ENCODE measurements at regions not wholly inside any gene's neighbourhood (a gene's known extent, or its start where the extent isn't known, plus 50 kb on each side); places are given as distances from the start of the nearest gene placed in this dataset.
"Not testable (repeated sequence)": the region's sequence is repeated elsewhere in the genome, so short reads cannot be mapped to it uniquely, and the experiment has no call there.

DNA sequence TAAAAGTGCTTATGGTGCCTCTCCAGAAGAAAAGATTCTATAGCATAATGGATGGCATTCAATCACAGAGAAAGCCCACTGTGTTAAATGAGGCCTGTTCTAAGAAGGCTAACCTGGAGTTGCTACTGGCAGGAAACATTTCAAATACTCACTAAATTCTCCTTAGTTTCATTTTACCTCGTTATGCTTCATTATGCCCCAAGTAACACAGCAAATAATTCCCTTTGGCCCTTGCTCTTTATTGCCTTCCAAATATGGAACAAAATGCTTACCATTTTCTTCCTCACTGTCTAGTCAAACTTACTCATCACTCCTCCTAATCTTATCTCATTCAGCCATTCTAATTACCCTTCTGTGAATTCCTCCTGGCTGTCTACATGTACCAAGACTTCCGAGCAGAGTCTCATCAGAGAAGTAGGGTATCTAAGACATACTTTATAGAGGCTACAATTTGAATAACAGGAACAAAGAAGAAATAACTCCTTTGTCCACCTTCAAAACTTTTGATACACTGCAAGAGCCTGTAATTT, 292.1 kb upstream of the CLEC14A start:
- Histone ChIP-seq H3K4me3 (no peak overlapping the region), H3K9me3 (no peaks in the 10 kb centered on the region), H3K27ac (no peak overlapping the region), H3K27me3 (ENCODE audit: low read depth) (no peaks in the 10 kb centered on the region), H3K4me1 (no peaks in the 10 kb centered on the region), H3K36me3 (no peaks in the 10 kb centered on the region)
- ATAC-seq: no peak
- intact Hi-C loops (cut with DNase I): no loop called here
- TF ChIP-seq, protein P1, sequence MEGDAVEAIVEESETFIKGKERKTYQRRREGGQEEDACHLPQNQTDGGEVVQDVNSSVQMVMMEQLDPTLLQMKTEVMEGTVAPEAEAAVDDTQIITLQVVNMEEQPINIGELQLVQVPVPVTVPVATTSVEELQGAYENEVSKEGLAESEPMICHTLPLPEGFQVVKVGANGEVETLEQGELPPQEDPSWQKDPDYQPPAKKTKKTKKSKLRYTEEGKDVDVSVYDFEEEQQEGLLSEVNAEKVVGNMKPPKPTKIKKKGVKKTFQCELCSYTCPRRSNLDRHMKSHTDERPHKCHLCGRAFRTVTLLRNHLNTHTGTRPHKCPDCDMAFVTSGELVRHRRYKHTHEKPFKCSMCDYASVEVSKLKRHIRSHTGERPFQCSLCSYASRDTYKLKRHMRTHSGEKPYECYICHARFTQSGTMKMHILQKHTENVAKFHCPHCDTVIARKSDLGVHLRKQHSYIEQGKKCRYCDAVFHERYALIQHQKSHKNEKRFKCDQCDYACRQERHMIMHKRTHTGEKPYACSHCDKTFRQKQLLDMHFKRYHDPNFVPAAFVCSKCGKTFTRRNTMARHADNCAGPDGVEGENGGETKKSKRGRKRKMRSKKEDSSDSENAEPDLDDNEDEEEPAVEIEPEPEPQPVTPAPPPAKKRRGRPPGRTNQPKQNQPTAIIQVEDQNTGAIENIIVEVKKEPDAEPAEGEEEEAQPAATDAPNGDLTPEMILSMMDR (IDR thresholded peaks at IDR 0.05): no peak
- DNase-seq: no peak

DNA sequence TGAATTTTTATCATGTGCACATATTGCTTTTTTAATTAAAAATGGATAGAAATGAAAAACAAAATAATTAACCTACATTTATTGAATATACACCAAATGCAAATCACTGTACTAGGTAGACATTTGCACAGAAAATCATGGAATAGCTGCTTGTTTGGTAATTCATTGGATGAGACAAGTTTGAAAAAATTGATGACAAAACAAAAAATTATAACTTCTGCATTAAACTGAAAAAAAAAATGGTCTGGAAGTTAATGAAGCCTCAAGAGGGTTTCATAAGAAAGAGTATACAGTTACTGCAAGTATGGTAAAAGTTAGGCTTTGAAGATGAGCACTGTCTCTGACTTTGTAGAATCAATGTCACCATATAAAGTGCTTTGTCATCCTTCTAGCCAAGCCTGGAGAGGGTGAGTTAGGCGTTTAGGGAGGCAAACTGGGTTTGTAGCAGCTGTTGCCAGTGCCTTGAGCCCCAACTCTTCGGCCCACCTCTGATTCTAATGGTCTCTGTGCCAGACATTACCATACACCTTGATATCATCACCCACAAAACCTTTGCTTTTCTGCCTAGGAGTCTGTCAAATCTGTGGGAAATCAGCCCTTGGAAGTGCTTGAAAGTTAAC, 291.1 kb upstream of the CLEC14A start:
- intact Hi-C loops (cut with DNase I): no loop called here
- DNase-seq: no peak
- TF ChIP-seq, protein P1 (IDR thresholded peaks at IDR 0.05): no peak
- Histone ChIP-seq H3K4me1 (no peaks in the 10 kb centered on the region), H3K27ac (no peak overlapping the region), H3K27me3 (ENCODE audit: low read depth) (no peaks in the 10 kb centered on the region), H3K4me3 (no peak overlapping the region), H3K36me3 (no peaks in the 10 kb centered on the region), H3K9me3 (no peaks in the 10 kb centered on the region)
- ATAC-seq: no peak

DNA sequence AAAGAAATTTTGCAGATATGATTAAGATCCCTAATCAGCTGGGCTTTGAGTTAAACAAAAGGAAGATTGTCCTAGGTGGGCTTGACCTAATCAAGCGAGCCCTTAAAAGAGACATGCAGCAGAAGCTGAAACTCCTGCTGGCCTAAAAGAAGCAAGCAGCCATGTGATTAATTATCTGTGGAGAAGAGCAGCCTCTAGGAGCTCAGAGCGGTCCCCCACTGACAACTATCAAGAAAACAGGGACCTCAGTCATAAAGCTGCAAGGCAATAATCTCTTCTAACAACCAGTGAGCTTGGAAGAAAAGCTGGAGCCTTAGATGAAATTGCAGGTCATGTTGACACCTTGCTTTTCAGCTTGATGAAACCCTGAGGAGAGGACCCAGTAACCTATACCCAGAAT, 288.9 kb upstream of the CLEC14A start:
- Histone ChIP-seq H3K9me3 (no peaks in the 10 kb centered on the region), H3K4me1 (no peaks in the 10 kb centered on the region), H3K4me3 (no peak overlapping the region), H3K27me3 (ENCODE audit: low read depth) (no peaks in the 10 kb centered on the region), H3K27ac (no peak overlapping the region), H3K36me3 (no peaks in the 10 kb centered on the region)
- intact Hi-C loops (cut with DNase I): no loop called here
- TF ChIP-seq, protein P1 (IDR thresholded peaks at IDR 0.05): no peak
- ATAC-seq: no peak
- DNase-seq: no peak

DNA sequence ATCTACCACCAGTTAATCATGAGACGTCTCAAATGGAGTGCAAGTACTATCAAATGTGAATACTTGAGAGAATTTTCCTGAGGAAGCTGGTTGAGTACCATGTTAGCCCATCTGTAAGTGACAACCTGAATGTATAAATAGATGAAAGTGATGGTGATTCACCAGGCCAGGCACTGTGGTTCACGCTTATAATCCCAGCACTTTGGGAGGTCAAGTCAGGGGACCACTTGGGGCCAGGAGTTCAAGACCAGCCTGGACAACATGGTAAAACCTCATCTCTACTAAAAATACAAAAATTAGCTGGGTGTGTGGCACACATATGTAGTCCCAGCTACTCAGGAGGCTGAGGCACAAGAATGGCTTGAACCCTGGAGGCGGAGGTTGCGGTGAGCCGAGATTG, 288.0 kb upstream of the CLEC14A start:
- H3K36me3 ChIP-seq; intact Hi-C loops (cut with DNase I); H3K27me3 ChIP-seq (ENCODE audit: low read depth); DNase-seq; H3K27ac ChIP-seq; H3K4me3 ChIP-seq; H3K4me1 ChIP-seq; ATAC-seq; H3K9me3 ChIP-seq: not testable (repeated sequence)

DNA sequence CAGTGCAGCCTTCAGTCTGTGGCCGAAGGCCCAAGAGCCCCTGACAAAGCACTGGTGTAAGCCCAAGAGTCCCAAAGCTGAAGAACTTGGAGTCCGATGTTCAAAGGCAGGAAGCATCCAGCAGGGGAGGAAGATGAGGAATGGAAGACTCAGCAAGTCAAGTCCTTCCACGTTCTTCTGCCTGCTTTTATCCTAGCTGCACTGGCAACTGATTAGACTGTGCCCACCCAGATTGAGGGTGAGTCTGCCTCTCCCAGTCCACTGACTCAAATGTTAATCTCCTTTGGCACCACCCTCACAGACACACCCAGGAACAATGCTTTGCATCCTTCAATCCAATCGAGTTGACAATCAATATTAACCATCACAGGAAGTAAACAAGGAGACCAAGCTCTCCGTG, 282.2 kb upstream of the CLEC14A start:
- H3K4me1 ChIP-seq; H3K9me3 ChIP-seq; H3K27me3 ChIP-seq (ENCODE audit: low read depth); ATAC-seq; intact Hi-C loops (cut with DNase I); H3K4me3 ChIP-seq; DNase-seq; H3K27ac ChIP-seq; H3K36me3 ChIP-seq: not testable (repeated sequence)

DNA sequence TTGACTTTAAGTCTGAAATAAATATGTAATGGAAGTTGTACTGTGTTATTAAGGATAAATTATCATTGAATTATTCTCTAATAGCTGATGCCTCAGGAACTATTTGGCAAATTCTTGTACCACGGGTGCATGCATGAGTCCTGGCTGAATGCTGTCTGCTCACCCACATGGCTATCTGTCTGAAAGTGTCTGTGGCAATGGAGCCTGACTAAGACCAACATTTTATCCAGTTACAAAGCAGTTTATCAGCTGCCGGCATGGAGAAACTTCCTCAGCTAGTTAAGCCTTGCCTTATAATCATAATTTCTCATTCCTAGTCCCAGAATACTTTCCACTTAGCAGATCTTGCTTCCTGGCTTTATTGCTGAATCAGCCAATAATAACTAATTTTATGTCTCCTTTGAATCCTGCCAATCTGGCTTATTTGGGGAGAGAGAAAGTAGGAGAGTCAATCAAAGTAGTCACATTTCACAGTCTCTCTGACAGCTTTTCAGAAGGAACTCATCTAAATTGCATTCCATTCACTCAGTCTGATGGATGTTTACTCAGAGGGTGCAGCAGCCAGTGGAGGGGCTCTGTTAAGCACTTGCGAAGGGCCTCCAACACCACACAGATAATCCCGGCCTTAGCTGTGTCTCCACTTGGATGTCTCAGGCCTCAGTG, 280.6 kb upstream of the CLEC14A start:
- no peaks in the 10 kb centered on the region for H3K27me3 ChIP-seq (ENCODE audit: low read depth)
- intact Hi-C loops (cut with DNase I): no loop called here
- H3K36me3 ChIP-seq: no peaks in the 10 kb centered on the region
- ATAC-seq: no peak
- DNase-seq: no peak
- no peak overlapping the region for H3K27ac ChIP-seq
- H3K9me3 ChIP-seq: no peaks in the 10 kb centered on the region
- no peaks in the 10 kb centered on the region for H3K4me1 ChIP-seq
- TF ChIP-seq, protein P1 (IDR thresholded peaks at IDR 0.05): no peak
- no peak overlapping the region for H3K4me3 ChIP-seq
